Psoas muscle (tissue), 7 donors: ENCODE measurements at regions not wholly inside any gene's neighbourhood (a gene's known extent, or its start where the extent isn't known, plus 50 kb on each side); places are given as distances from the start of the nearest gene placed in this dataset.

Experiments
- ATAC-seq, 4 donors: fragments of 200-7000 bp; cut with Tn5 transposase; one replicate each; pipeline ENCODE4 v1.9.1; 2020; ENCODE audit warnings: moderate library complexity in 3 of 4, mild to moderate bottlenecking in 2 of 4
- DNase-seq, 2 donors: peaks; one replicate each; pipeline ENCODE4 v3.0.0-alpha.2; 2020
- H3K27ac ChIP-seq: fragments of 200-600 bp; one replicate; pipeline ENCODE4 v1.8.0; 2022
- H3K27me3 ChIP-seq, 3 donors: fragments of 200-600 bp in 1 of 3; one replicate each; pipeline versions ENCODE4 v1.6.1 to v1.8.0; 2013 to 2022; ENCODE audit warnings: low read length in 2 of 3, mild to moderate bottlenecking in 2 of 3, moderate library complexity in 1 of 3; ENCODE audit not compliant: insufficient read depth in 3 of 3
- H3K36me3 ChIP-seq, 2 donors: fragments of 200-600 bp in 1 of 2; one replicate each; pipeline versions ENCODE4 v1.6.1 to v1.8.0; 2013 to 2022; ENCODE audit warnings: low read depth in 1 of 2, mild to moderate bottlenecking in 1 of 2, moderate library complexity in 1 of 2; ENCODE audit not compliant: insufficient read depth in 1 of 2
- H3K4me1 ChIP-seq: fragments of 200-600 bp; one replicate; pipeline ENCODE4 v1.8.0; 2022
- H3K4me3 ChIP-seq: fragments of 200-600 bp; one replicate; pipeline ENCODE4 v1.8.0; 2022; ENCODE audit warnings: mild to moderate bottlenecking
- H3K9me3 ChIP-seq: fragments of 200-600 bp; one replicate; pipeline ENCODE4 v1.8.0; 2022
- CTCF ChIP-seq: fragments of 200-600 bp; IDR thresholded peaks from one replicate; pipeline ENCODE4 v1.8.0; 2022; ENCODE audit warnings: antibody characterized with exemption
- WGBS, 3 donors: extraction: QIAGEN DNeasy Blood & Tissue Kit; methylation state at CpG; one replicate each; pipeline versions ENCODE4 v1.1.6 to v1.1.7; 2013; 5-methylcytosine and 5-hydroxymethylcytosine counted together
- intact Hi-C, 2 donors: fragments of 100-400 bp; cut with DNase I; formaldehyde crosslinking; loops; one replicate each; pipeline versions ENCODE4 v1.11.0 to v1.14.2; 2022
- donor health status: healthy with polysubstance abuse.
- donor health status: DM: no; HTN: no; CAD: no; lungs with moderate emphysema.
- donor health status: Bipolar disorder and iron deficiency.
- donor health status: healthy.
- donor health status: DM: yes; HTN: yes; CAD: no.
- donor health status: DM: no; HTN: no; CAD: no.
- donor health status: DM: yes; HTN: yes; CAD: no.

DNA sequence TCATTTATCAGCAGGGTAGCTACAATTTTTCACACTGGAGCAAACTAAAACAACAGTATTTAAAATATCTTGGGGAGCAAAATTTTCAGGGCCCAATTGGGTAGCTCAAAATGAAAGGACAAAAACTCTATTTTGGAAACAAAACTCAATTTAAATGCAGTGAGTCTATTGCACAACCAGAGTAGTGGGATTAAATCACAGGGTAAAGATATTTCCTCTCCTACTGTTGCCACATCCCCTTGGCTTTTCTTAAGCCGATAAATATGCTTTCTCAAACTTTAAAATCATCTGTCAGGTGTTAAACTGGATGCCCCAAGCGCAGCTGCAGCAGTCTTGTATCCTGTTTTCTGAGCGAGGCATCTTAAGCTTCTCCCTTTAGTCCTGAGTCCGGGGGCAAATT, 1474.3 kb upstream of the CDH9 start:
- no peak for ATAC-seq
- intact Hi-C loops = no loop called here

DNA sequence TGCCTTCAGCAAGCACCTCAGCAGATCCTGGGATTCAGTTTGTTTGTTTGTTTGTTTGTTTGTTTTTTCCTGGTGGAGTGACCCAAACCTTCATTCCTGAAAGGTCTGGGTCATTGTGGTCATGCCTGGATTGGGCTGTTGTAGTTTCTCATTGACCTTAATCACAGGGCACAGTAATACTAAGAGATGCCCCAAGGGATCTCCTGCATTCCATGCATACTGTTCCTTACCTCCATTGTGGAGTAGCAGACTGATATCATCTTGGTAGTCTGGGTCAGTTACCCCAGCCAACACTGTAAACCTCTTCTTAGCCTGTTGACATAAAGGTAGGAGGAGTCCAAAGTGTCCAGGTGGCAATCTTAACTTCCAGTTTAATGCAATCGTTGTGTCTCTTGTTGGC, 1466.7 kb upstream of the CDH9 start:
- WGBS, 3 donors = 41 to 62% (median 44%) methylated on average over 1 of the region's 1 CpG
- Histone ChIP-seq H3K36me3 (no peaks in the 10 kb centered on the region), H3K4me3 (no peak overlapping the region), H3K27me3 (no peaks in the 10 kb centered on the region), H3K27ac (no peak overlapping the region), H3K9me3 (no peaks in the 10 kb centered on the region), H3K4me1 (no peaks in the 10 kb centered on the region)
- DNase-seq (no peak), ATAC-seq (no peak)
- intact Hi-C loops = no loop called here
- TF ChIP-seq CTCF = no peak

More for the DNA sequence above, 1474.3 kb upstream of the CDH9 start:
- no peaks in the 10 kb centered on the region for H3K9me3 ChIP-seq
- H3K27ac ChIP-seq = no peak overlapping the region
- H3K36me3 ChIP-seq = no peaks in the 10 kb centered on the region
- H3K27me3 ChIP-seq = no peaks in the 10 kb centered on the region
- no peak for DNase-seq
- no peak overlapping the region for H3K4me3 ChIP-seq
- WGBS, 3 donors = 44 to 53% (median 52%) methylated on average over 4 of the region's 4 CpGs
- TF ChIP-seq CTCF = no peak
- no peaks in the 10 kb centered on the region for H3K4me1 ChIP-seq

DNA sequence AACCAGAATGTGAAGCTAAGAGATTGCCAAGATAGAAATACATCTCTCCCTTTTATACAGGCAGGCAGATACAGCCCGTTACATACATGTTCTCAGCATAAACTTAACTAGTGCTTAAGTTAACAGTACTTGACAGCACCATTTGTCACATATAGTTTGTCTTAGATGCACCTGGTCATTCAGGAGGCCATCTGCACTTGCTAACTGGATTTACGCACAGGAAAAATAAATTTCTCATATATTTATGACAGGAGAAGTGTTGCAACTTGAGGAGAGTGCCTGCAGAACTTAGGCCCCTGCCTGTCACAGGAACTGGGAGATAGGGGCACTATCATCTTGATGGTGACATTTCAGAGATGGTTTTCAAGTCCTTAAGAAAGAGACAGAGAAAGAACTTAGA, 1462.1 kb upstream of the CDH9 start:
- Histone ChIP-seq H3K27me3 (no peaks in the 10 kb centered on the region), H3K4me1 (no peaks in the 10 kb centered on the region), H3K4me3 (no peak overlapping the region), H3K27ac (no peak overlapping the region), H3K36me3 (no peaks in the 10 kb centered on the region), H3K9me3 (peaks cover 4% of the 10 kb centered on the region)
- WGBS, 3 donors = 55 to 75% (median 63%) methylated on average over 2 of the region's 2 CpGs
- ATAC-seq = no peak
- DNase-seq = no peak
- no peak for TF ChIP-seq CTCF
- intact Hi-C loops = no loop called here

DNA sequence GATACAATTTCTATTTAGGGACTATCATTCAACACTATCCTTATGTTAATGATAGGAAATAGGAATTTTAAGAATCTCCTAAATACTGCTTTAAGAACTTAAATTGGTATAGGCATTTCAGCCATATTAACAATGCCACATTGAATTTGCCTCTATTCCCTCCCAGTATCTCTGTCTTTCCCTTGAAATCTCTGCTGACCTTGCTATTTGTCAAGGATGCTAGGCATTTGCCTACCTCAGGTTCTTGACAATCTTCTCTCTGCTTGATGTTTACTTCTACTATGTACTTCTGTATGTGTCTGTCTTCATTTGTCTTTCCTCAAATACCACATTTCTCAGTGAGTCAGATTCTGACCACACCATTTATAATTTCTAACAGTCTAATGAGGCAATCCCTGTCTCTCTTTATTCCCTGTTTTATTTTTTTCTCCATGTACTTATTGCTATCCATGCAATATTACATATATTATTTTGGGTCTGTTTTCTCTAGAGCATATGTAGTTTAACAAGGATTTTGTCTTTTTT, 1461.4 kb upstream of the CDH9 start:
- Histone ChIP-seq H3K9me3 (peaks cover 4% of the 10 kb centered on the region), H3K36me3 (no peaks in the 10 kb centered on the region), H3K4me1 (no peaks in the 10 kb centered on the region), H3K27me3 (no peaks in the 10 kb centered on the region), H3K27ac (no peak overlapping the region), H3K4me3 (no peak overlapping the region)
- ATAC-seq (no peak), DNase-seq (no peak)
- TF ChIP-seq CTCF = no peak
- intact Hi-C loops = no loop called here

- 82 to 91% (median 91%) methylated on average over 3 of the region's 3 CpGs for WGBS, 3 donors
- Histone ChIP-seq H3K4me1 (no peaks in the 10 kb centered on the region), H3K4me3 (no peak overlapping the region), H3K36me3 (no peaks in the 10 kb centered on the region), H3K27me3 (no peaks in the 10 kb centered on the region), H3K27ac (no peak overlapping the region), H3K9me3 (peaks cover 11% of the 10 kb centered on the region)
- intact Hi-C loops = no loop called here
- DNase-seq (no peak), ATAC-seq (no peak)
- no peak for TF ChIP-seq CTCF
Observed at GRCh38 chr5:28495876-28496275, 1457.5 kb upstream of the CDH9 start.
